ENCODE measurements at regions not wholly inside any gene's neighbourhood (a gene's known extent, or its start where the extent isn't known, plus 50 kb on each side); places are given as distances from the start of the nearest gene placed in this dataset.

DNA sequence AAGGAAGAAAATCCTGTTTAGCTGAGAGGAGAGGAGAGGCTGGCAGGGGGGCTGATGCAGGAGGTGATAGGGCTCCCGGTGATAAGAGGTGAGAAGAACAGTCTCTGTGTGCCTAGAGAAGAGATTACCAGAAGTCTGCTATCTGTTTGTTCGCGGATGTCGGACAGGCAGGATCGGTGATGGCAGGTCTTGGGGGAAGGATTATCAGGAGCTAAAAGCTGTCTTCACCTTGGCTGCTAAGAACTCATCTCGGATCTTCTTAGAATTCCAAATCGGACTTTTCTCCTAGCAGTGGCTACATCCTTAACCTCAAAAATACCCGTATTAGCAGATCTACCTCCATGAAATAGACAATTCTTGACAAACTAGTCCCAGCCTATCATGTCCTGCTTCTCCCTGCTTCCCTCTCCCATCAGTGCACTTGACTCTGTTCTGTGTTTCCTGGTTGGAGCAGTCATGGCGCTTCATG is 282.1 kb upstream of the TRIB2 start:
- TF ChIP-seq NFE2L2 (conservative IDR thresholded peaks at IDR 0.05; ENCODE audit: low read length): no peak
- TF ChIP-seq EHMT2 (IDR thresholded peaks at IDR 0.05; ENCODE audit: low read depth): no peak
- TF ChIP-seq, protein P1, sequence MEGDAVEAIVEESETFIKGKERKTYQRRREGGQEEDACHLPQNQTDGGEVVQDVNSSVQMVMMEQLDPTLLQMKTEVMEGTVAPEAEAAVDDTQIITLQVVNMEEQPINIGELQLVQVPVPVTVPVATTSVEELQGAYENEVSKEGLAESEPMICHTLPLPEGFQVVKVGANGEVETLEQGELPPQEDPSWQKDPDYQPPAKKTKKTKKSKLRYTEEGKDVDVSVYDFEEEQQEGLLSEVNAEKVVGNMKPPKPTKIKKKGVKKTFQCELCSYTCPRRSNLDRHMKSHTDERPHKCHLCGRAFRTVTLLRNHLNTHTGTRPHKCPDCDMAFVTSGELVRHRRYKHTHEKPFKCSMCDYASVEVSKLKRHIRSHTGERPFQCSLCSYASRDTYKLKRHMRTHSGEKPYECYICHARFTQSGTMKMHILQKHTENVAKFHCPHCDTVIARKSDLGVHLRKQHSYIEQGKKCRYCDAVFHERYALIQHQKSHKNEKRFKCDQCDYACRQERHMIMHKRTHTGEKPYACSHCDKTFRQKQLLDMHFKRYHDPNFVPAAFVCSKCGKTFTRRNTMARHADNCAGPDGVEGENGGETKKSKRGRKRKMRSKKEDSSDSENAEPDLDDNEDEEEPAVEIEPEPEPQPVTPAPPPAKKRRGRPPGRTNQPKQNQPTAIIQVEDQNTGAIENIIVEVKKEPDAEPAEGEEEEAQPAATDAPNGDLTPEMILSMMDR (IDR thresholded peaks at IDR 0.05): no peak
- TF ChIP-seq, protein P2, sequence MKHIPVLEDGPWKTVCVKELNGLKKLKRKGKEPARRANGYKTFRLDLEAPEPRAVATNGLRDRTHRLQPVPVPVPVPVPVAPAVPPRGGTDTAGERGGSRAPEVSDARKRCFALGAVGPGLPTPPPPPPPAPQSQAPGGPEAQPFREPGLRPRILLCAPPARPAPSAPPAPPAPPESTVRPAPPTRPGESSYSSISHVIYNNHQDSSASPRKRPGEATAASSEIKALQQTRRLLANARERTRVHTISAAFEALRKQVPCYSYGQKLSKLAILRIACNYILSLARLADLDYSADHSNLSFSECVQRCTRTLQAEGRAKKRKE (CRISPR knock-in tag; IDR thresholded peaks at IDR 0.05; ENCODE audit: low read depth): no peak
- no peak for TF ChIP-seq RCOR1 (IDR thresholded peaks at IDR 0.05; ENCODE audit: low read depth, low read length)
- TF ChIP-seq FOSB (CRISPR knock-in tag; IDR thresholded peaks at IDR 0.05): no peak
- TF ChIP-seq PHF8 (IDR thresholded peaks at IDR 0.05; ENCODE audit: borderline replicate concordance, low read depth): no peak
- no peak for TF ChIP-seq CBX2 (IDR thresholded peaks at IDR 0.05; ENCODE audit: borderline replicate concordance, low read depth)
- no peak for TF ChIP-seq TP53 (CRISPR knock-in tag; IDR thresholded peaks at IDR 0.05)
- no peak for TF ChIP-seq MYC (IDR thresholded peaks at IDR 0.05; ENCODE audit: borderline replicate concordance, low read length)
- no peak for TF ChIP-seq KDM1A (IDR thresholded peaks at IDR 0.05; ENCODE audit: low read depth)
- TF ChIP-seq HDAC2 (IDR thresholded peaks at IDR 0.05): no peak
- TF ChIP-seq CBX8 (IDR thresholded peaks at IDR 0.05): no peak
- TF ChIP-seq RARB (CRISPR knock-in tag; IDR thresholded peaks at IDR 0.05): no peak
- TF ChIP-seq HEYL (CRISPR knock-in tag; IDR thresholded peaks at IDR 0.05): no peak
- TF ChIP-seq KDM5A (IDR thresholded peaks at IDR 0.05): no peak
- TF ChIP-seq FOSL2 (IDR thresholded peaks at IDR 0.05): no peak
- TF ChIP-seq FOSL2 (CRISPR knock-in tag; IDR thresholded peaks at IDR 0.05): no peak
- Histone ChIP-seq H3K4me2 (no peak overlapping the region), H3K4me3 (no peak overlapping the region), H3K27ac (no peak overlapping the region), H3K9me3 (no peaks in the 10 kb centered on the region), H3K4me1 (no peaks in the 10 kb centered on the region)
- POLR2A ChIA-PET: no interaction called here
- CTCF ChIA-PET: no interaction called here
- 43% methylated on average over 9 of the region's 9 CpGs for WGBS (ENCODE audit: missing lambda C conversion rate)
- FAIRE-seq (no peak), ATAC-seq (no peak), DNase-seq (ENCODE audit: low read depth in 1 of 2, low spot score in 1 of 2) (no peak)

DNA sequence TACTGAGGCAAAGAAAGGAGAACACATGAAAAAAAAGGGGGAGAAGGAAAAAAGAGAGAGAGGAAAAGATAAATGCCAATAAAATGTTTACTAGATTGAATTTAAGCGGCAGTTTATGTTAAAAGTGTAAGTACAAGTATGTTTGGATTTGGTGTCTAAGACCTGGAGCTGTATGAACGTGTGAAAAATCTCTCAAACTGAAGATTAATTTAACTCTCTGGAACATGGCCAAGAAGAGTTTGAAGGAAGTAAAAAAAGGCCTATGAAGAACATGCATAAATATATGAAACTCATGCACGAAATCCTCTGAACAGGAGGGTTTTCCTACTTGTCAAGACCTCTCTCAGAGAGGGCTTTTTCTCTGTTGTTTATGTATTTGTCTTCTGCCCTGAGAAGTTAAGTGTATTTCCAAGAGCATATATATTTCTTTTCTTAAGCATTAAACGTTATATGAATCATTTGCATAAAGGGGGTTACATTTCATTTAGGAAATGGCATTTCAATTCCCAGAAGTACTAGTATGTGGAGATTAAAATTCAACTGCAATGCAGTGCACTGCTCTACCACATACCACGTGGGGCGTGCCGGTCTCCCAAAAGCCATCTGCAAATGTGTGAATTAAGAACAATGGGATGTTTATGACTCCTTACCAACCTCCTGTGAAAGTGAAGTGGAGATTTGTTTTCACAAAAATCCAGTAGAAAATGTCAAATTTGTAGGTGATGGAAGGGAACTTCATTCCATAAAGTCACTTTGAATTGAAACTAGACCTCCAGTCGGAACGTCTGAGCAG is 281.1 kb upstream of the TRIB2 start:
- Histone ChIP-seq H3K4me2 (no peak overlapping the region), H3K4me3 (no peak overlapping the region), H3K27ac (no peak overlapping the region), H3K4me1 (no peaks in the 10 kb centered on the region), H3K9me3 (no peaks in the 10 kb centered on the region)
- POLR2A ChIA-PET: no interaction called here
- 28% methylated on average over 9 of the region's 9 CpGs for WGBS (ENCODE audit: missing lambda C conversion rate)
- no peak for ATAC-seq
- CTCF ChIA-PET: no interaction called here
- no peak for FAIRE-seq
- DNase-seq (ENCODE audit: low read depth in 1 of 2, low spot score in 1 of 2): no peak
- no peak for TF ChIP-seq USF2 (IDR thresholded peaks at IDR 0.05)
- TF ChIP-seq, protein P3, sequence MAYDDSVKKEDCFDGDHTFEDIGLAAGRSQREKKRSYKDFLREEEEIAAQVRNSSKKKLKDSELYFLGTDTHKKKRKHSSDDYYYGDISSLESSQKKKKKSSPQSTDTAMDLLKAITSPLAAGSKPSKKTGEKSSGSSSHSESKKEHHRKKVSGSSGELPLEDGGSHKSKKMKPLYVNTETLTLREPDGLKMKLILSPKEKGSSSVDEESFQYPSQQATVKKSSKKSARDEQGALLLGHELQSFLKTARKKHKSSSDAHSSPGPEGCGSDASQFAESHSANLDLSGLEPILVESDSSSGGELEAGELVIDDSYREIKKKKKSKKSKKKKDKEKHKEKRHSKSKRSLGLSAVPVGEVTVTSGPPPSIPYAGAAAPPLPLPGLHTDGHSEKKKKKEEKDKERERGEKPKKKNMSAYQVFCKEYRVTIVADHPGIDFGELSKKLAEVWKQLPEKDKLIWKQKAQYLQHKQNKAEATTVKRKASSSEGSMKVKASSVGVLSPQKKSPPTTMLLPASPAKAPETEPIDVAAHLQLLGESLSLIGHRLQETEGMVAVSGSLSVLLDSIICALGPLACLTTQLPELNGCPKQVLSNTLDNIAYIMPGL (CRISPR knock-in tag; IDR thresholded peaks at IDR 0.05; ENCODE audit: borderline replicate concordance): no peak
- no peak for TF ChIP-seq FOXS1 (CRISPR knock-in tag; IDR thresholded peaks at IDR 0.05)
- no peak for TF ChIP-seq REST (IDR thresholded peaks at IDR 0.05)
- TF ChIP-seq, protein P4, sequence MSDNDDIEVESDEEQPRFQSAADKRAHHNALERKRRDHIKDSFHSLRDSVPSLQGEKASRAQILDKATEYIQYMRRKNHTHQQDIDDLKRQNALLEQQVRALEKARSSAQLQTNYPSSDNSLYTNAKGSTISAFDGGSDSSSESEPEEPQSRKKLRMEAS (IDR thresholded peaks at IDR 0.05): no peak
- TF ChIP-seq FOSL2 (IDR thresholded peaks at IDR 0.05): no peak
- no peak for TF ChIP-seq FOSL2 (CRISPR knock-in tag; IDR thresholded peaks at IDR 0.05)
- no peak for TF ChIP-seq TFCP2L1 (CRISPR knock-in tag; IDR thresholded peaks at IDR 0.05)
- no peak for TF ChIP-seq SREBF2 (IDR thresholded peaks at IDR 0.05)
- no peak for TF ChIP-seq HOXA7 (CRISPR knock-in tag; IDR thresholded peaks at IDR 0.05)
- TF ChIP-seq ZSCAN20 (CRISPR knock-in tag; IDR thresholded peaks at IDR 0.05): no peak
- TF ChIP-seq, protein P2 (CRISPR knock-in tag; IDR thresholded peaks at IDR 0.05; ENCODE audit: low read depth): no peak
- no peak for TF ChIP-seq EP300 (IDR thresholded peaks at IDR 0.05)
- no peak for TF ChIP-seq KDM1A (IDR thresholded peaks at IDR 0.05; ENCODE audit: low read depth)

Measured in A549 (cell line).